GM21360 (cell line): ENCODE measurements at regions not wholly inside any gene's neighbourhood (a gene's known extent, or its start where the extent isn't known, plus 50 kb on each side); places are given as distances from the start of the nearest gene placed in this dataset.

Experiments used
- ATAC-seq: cut with Tn5 transposase; IDR thresholded peaks from one replicate; pipeline ENCODE4 v1.9.1; 2021; ENCODE audit warnings: mild to moderate bottlenecking, moderate library complexity; ENCODE audit not compliant: unreplicated experiment

DNA sequence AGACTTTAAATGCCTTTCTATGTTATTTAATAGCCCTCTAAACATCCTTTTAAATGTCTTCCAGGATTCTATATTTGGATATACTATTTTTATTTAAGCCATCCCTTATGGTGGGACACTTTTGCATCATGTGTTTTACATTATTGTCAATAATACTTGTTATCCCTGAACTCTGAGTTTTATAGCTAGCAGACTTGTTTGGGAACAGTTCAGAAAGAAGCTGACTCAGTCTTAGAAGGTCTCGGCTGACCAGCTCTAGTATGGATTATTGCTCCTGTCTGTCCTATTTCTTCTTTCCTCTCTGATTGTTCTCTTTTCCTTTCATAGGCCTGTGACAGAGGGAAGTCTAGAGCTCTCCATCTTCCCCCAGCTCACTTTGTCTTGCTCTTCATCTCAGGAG, 77.3 kb upstream of the CXCR4 start:
- ATAC-seq = no peak

DNA sequence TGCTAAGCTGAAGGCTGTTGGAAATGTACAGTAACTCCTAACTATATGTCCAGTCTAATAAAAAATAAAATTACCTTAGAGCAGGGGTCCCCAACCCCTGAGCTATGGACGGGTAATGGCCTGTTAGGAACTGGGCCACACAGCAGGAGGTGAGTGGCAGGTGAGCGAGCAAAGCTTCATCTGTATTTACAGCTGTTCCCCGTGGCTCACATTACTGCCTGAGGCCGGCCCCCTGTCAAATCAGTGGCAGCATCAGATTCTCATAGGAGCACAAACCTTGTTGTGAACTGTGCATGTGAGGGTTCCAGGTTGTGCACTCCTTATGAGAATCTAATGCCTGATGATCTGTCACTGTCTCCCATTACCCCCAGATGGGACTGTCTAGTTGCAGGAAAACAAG, 73.1 kb upstream of the CXCR4 start:
- ATAC-seq = no peak

DNA sequence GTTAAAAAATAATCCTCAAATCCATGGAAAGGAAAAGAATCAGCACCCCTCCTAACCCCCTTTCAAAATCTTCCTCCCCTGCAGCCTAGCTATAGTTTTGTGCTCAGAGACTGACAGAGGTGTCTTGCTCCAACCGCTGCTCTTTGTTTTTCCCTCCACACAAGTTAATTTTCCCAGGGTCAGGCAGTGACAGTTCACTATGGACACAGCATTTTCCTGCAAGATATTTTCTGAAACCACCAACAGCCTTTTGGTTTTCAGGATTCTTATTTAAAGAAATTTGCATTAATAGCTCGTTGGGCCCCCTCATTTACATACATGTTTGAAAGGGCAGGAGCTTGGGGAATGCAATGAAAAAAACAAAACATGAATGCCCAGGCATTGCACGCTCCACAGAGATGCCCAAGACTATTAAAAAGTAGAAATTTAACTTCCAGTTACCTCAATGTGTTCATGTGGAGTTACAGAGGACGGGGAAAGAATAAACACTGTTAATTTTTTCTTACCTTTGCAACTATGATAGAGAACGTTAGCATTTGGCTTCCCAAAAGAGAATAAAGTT, 71.4 kb upstream of the CXCR4 start:
- ATAC-seq = no peak

DNA sequence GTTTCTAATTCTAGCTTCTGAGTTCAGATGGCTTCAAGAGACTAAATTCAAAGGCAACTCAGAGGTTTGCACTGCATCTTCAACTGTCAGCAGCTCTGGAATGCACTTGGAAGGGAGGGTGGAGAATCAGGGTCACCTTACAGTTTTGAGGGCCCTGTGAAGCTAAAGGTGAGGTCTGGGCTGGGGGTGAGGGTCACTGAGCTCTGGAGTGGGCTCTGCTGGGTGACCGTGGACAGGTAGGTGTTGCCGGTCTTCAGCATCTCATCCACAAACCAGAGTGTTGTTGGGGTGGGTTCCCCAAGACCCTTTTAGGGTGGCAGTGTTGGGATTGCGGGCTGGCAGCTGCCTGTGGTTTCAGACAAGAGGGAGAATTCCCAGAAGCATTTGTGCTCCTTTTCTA, 70.1 kb upstream of the CXCR4 start:
- no peak for ATAC-seq

DNA sequence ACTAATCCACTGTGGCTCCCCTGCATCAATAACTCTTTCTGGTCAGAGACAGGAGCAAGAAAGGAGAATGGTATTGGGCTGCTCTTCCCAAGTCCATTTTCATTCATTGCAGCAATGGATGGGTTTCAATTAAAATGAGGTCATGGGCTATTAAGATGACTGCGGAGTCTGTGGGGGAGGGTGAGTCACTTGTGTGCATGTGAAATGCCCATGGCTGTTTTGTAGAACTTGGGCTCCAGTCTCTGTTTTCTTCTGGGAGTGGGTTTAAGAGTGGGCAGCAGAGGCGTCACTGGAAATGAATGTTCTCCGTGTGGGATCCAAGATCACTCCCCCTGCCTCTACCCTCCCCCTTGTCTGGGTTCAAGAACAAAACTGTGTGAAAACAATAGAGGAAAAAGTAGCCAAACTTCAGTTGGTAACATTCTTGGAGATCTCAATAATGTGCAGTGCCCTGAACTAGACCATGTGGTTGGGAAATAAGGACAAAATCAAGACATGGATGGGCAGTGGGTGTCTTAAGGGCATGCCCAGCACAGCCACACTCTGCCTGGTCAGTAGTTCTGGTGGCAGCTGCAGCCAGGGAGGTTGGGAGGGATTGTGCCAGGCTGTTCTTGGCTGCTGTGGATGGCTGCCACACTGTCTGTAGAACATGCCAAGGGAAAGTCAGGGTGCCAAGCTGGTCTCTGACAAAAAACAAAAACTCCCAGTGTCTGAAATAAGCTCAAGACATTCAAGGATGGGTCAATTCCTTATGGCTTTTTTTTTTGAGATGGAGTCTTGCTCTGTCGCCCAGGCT, 68.2 kb upstream of the CXCR4 start:
- no peak for ATAC-seq

DNA sequence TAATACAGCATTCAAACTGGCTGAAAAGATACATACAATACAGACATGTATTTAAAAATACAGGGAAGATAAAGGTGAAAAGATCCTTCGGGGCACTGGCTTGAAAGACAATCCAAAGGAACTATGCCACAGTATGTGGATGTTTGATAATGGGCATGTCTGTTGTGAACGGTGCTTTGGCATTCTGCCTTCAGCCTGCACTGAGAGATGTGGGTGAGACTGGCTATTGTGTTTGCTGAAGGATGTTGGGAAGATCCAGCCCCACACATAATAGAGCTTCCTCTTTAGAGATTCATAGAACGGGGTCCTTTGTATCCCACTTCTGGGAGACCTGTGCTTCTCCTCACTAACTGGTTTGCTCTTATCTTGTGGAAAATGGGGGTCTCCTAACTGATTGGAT, 65.1 kb upstream of the CXCR4 start:
- ATAC-seq = no peak

DNA sequence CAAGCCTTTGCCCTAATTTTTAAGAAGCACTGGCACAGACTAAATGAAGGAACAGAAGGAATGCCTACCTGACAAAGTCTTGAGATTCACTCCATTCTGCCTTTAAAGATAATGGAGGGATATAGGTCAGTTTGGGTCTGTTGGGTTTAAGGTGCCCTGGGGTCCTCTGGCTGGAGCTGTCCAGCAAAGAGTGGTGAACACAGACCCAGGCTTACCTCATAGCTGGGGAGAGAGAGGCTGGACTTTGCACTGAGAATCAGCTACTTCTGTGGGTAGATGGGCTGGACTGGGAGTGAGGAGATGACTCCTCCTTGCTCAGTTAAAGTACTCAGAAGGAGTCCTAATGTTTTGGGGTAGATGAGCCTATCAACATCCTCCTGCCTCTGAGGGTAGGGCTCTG, 64.4 kb upstream of the CXCR4 start:
- no peak for ATAC-seq

DNA sequence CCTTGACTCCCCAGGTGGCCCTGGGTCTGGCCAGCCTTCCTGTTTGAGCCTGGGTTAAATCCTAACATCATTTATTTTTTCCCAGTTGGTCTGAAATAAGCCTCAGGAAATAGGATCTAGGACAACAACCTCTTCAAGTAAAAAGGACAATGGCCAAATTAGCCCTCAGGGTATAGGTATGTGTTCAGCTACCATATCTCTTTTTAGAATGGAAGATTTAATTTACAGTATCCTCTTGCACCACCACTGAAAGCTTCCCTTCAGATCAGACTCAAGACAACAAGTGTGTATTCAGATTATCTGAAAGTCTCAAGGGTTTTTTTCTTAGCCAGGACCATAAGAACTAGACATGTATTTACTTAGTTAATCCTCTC, 61.6 kb upstream of the CXCR4 start:
- ATAC-seq = no peak

DNA sequence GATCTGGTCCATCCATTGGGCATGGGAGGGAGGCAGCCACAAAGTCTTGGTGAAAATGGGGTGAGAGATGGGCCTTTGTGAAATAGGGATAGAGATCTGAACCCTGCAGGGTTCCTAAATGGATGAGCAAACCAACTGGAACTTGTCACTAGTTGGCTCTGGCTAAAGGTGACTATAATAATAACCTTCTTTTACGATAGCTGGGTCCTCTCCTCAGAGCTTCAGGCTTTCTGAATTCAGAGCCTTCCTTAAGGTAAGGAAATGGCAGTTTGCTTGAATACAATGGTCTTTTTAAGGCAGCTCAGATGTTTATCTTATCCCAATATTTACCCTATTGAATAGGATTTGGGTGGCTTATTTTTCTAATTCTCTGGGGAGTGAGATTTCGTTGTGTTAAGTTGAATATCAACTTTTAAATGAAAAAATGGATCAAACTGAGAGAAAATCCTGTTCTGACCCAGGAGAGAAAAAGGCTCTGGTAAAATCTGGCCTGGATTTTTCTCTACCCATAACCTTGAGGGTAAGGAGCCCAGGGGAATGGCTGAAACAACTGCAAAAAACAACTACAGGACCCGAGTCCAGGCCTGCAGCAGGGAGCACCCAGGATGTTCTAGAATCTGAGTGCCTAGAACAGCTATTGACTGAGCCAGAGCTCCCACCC, 61.1 kb upstream of the CXCR4 start:
- ATAC-seq = no peak

DNA sequence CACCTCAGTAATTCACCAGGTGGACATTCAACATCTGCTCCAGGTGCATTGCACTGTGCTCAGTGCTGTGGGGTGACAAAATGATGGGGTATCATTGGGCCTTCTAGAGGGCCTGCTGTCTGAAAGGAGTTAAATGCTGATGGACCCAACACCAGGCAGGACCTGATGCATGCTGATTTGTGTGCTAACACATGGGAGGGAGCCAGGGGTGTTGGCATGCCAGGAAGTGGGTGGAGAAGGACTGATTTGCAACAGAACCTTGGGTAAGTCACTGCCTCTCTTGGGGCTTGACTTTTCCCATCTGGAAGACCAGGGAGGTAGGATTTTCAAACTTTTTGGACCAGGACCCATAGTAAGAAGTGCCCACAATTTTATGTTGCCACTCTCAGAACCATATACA, 57.9 kb upstream of the CXCR4 start:
- ATAC-seq = no peak

DNA sequence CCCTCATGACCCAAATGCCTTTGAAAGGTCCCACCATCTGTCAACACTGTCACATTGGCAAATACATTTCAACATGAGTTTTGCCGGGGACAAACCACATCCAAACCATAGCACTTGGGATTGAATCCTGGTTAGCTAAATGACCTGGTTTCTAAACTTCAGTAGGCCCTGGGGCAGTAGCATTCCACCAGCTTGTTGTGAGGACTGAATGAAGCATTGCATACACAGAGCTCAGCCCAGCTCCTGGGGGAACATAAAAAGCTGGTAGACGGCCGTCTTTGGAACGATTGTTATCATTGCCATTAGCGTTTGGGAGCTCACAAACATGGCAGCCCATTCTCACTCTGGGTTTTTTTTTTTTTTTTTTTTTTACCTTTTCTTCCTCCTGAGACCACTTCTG, 57.5 kb upstream of the CXCR4 start:
- no peak for ATAC-seq

DNA sequence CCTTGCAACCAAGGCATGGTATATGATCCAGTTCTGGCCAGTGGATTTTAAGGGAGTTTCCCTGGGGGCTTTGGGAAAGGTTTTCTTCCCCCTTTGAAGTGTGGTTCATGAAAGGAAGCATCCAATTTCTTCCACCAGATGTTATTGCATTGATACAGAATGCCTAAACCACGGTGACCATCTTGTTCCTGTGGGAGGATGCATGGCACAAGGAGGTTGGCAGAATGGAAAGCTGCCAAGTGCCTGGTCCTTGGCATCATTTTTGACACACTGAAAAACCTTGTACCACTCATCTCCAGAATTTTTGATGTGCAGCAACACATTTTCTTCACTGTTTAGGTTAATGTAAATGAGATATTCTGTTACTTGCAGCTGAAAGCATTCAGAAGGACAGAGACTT, 55.2 kb upstream of the CXCR4 start:
- no peak for ATAC-seq

DNA sequence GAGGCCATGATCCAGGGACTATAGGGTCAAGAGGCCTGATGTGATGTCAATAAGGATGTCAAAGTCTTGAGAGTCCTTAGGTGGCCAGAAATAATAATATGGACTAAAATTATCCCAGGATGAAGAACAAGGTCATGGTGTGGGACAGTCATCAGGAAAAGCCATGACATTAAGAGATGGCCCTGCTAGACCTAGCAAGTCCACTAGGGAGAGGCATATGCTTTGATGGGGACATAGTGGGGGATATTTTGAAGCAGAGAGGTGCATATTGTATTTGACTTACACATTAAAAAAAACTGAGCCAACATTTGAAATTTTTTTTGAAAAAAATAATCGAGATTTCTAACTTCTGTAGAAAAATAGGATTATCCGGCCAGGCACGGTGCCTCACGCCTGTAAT, 53.3 kb upstream of the CXCR4 start:
- no peak for ATAC-seq

DNA sequence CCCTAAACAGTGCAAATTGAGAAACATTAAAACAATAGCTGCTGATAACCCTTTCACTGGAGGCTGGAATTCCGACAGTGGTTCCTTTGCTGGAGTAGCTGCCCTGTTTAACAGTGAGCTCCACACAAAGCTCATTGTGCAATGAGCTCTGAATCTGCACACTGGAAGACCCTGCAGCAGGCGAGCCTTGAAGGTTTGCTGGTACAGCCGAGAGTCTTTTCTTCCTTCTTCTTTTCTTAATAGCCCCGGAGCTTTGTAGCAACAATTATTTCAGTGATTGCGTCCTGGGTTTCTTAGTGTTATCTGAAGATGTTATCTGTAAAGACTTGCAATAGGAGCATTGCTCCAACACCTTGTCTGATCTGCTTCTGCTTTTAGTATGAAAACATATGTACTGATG, 50.8 kb upstream of the CXCR4 start:
- ATAC-seq = no peak

DNA sequence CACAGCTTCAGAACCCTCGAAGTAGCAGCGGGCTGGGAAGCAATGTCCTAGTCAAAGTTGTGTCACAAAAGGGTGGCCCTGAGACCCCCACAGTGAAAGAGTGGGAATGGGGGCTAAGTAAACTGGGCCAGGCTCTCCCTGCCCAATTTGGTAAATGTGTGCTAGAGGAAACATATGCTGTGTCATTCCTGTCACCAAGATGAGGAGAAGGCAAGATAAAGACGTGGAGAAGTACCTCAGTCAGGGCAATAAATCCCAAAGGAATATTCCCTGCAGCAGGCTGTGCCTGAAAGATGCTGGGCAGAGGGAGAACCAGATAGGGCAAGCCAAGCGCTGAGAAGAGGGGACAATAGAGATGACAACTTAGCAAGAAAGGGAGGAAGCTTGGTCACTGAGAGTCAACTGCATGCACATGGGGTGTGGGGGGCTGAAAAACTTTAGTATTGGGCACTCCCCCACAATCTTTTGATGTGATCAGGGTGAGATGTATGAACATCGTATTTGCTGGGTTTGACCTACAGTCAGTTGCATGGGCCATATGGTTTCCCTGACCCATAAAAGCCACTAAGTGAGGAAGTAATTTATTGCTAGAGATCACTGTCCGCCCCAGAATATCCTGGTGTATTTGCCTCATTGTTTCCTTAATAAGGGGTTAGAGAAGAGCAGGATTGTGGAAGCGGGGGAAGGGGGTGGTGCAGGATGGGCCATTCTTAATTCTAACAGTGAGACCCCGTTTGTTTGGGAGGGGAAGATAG, 49.9 kb upstream of the CXCR4 start:
- ATAC-seq = no peak
